ENCODE measurements at regions not wholly inside any gene's neighbourhood (a gene's known extent, or its start where the extent isn't known, plus 50 kb on each side); places are given as distances from the start of the nearest gene placed in this dataset.

- no peak for TF ChIP-seq POLR2A (IDR thresholded peaks at IDR 0.05)
- no peak for TF ChIP-seq CTCF (IDR thresholded peaks at IDR 0.05)
Observed at GRCh38 chr15:35679186-35679585, 133.2 kb upstream of the DPH6 start.
